ENCODE measurements at regions not wholly inside any gene's neighbourhood (a gene's known extent, or its start where the extent isn't known, plus 50 kb on each side); places are given as distances from the start of the nearest gene placed in this dataset.

- no peak for TF ChIP-seq CREB1 (IDR thresholded peaks at IDR 0.05; ENCODE audit: low read depth)
- TF ChIP-seq FOXM1 (IDR thresholded peaks at IDR 0.05; ENCODE audit: borderline replicate concordance, low read depth) = no peak
- no peak for TF ChIP-seq EGR1 (IDR thresholded peaks at IDR 0.05)
- no peak for TF ChIP-seq TAF1 (IDR thresholded peaks at IDR 0.05; ENCODE audit: low read depth)
- no peak for TF ChIP-seq NFIC (IDR thresholded peaks at IDR 0.05)
- TF ChIP-seq TCF12 (IDR thresholded peaks at IDR 0.05; ENCODE audit: low read depth) = no peak
- no peak for TF ChIP-seq CEBPB (IDR thresholded peaks at IDR 0.05)
- no peak for TF ChIP-seq USF1 (IDR thresholded peaks at IDR 0.05)
- TF ChIP-seq YY1 (IDR thresholded peaks at IDR 0.05; ENCODE audit: low read depth) = no peak
- TF ChIP-seq RAD21 (IDR thresholded peaks at IDR 0.05; ENCODE audit: low read depth) = no peak
- no peak for TF ChIP-seq EP300 (IDR thresholded peaks at IDR 0.05; ENCODE audit: borderline replicate concordance)
- no peak for TF ChIP-seq TEAD4 (IDR thresholded peaks at IDR 0.05)
- no peak for TF ChIP-seq MAX (IDR thresholded peaks at IDR 0.05)
- TF ChIP-seq ZBTB7A (IDR thresholded peaks at IDR 0.05; ENCODE audit: low read depth) = no peak
- TF ChIP-seq REST (IDR thresholded peaks at IDR 0.05; ENCODE audit: low read depth) = no peak
Observed at GRCh38 chr1:232239522-232239921, 390.4 kb downstream of the SIPA1L2 start.

- TF ChIP-seq USF1 (IDR thresholded peaks at IDR 0.05) = no peak
- TF ChIP-seq FOXM1 (IDR thresholded peaks at IDR 0.05; ENCODE audit: borderline replicate concordance, low read depth) = no peak
- TF ChIP-seq MAX (IDR thresholded peaks at IDR 0.05) = no peak
- no peak for TF ChIP-seq YY1 (IDR thresholded peaks at IDR 0.05; ENCODE audit: low read depth)
- no peak for TF ChIP-seq CREB1 (IDR thresholded peaks at IDR 0.05; ENCODE audit: low read depth)
- TF ChIP-seq NFIC (IDR thresholded peaks at IDR 0.05) = no peak
- no peak for TF ChIP-seq ZBTB7A (IDR thresholded peaks at IDR 0.05; ENCODE audit: low read depth)
- TF ChIP-seq CEBPB (IDR thresholded peaks at IDR 0.05) = no peak
- no peak for TF ChIP-seq TCF12 (IDR thresholded peaks at IDR 0.05; ENCODE audit: low read depth)
- TF ChIP-seq REST (IDR thresholded peaks at IDR 0.05; ENCODE audit: low read depth) = no peak
Observed at GRCh38 chr1:232238009-232238408, 391.9 kb downstream of the SIPA1L2 start.

GRCh38 chr1:232227306-232227705 is 402.6 kb downstream of the SIPA1L2 start:
- TF ChIP-seq TAF1 (IDR thresholded peaks at IDR 0.05; ENCODE audit: low read depth) = no peak
- TF ChIP-seq ZBTB7A (IDR thresholded peaks at IDR 0.05; ENCODE audit: low read depth) = no peak
- TF ChIP-seq CREB1 (IDR thresholded peaks at IDR 0.05; ENCODE audit: low read depth) = no peak
- no peak for TF ChIP-seq TEAD4 (IDR thresholded peaks at IDR 0.05)
- TF ChIP-seq RAD21 (IDR thresholded peaks at IDR 0.05; ENCODE audit: low read depth) = no peak
- no peak for TF ChIP-seq FOXM1 (IDR thresholded peaks at IDR 0.05; ENCODE audit: borderline replicate concordance, low read depth)
- TF ChIP-seq EP300 (IDR thresholded peaks at IDR 0.05; ENCODE audit: borderline replicate concordance) = no peak
- no peak for TF ChIP-seq NFIC (IDR thresholded peaks at IDR 0.05)
- no peak for TF ChIP-seq TCF12 (IDR thresholded peaks at IDR 0.05; ENCODE audit: low read depth)
- no peak for TF ChIP-seq EGR1 (IDR thresholded peaks at IDR 0.05)
- TF ChIP-seq CEBPB (IDR thresholded peaks at IDR 0.05) = no peak
- no peak for TF ChIP-seq REST (IDR thresholded peaks at IDR 0.05; ENCODE audit: low read depth)
- no peak for TF ChIP-seq MAX (IDR thresholded peaks at IDR 0.05)
- no peak for TF ChIP-seq USF1 (IDR thresholded peaks at IDR 0.05)
- TF ChIP-seq YY1 (IDR thresholded peaks at IDR 0.05; ENCODE audit: low read depth) = no peak

GRCh38 chr1:232226197-232226712 is 403.7 kb downstream of the SIPA1L2 start:
- TF ChIP-seq TCF12 (IDR thresholded peaks at IDR 0.05; ENCODE audit: low read depth) = no peak
- TF ChIP-seq CREB1 (IDR thresholded peaks at IDR 0.05; ENCODE audit: low read depth) = no peak
- no peak for TF ChIP-seq TEAD4 (IDR thresholded peaks at IDR 0.05)
- no peak for TF ChIP-seq CEBPB (IDR thresholded peaks at IDR 0.05)
- no peak for TF ChIP-seq YY1 (IDR thresholded peaks at IDR 0.05; ENCODE audit: low read depth)
- TF ChIP-seq EGR1 (IDR thresholded peaks at IDR 0.05) = no peak
- TF ChIP-seq MAX (IDR thresholded peaks at IDR 0.05) = no peak
- TF ChIP-seq REST (IDR thresholded peaks at IDR 0.05; ENCODE audit: low read depth) = no peak
- no peak for TF ChIP-seq NFIC (IDR thresholded peaks at IDR 0.05)
- no peak for TF ChIP-seq FOXM1 (IDR thresholded peaks at IDR 0.05; ENCODE audit: borderline replicate concordance, low read depth)
